AG09309 (cell line): ENCODE measurements at regions not wholly inside any gene's neighbourhood (a gene's known extent, or its start where the extent isn't known, plus 50 kb on each side); places are given as distances from the start of the nearest gene placed in this dataset.

Experiments used
- DNase-seq: peaks from one replicate; pipeline ENCODE4 v3.0.0-alpha.2; 2010; ENCODE audit warnings: low read depth
- H3K4me3 ChIP-seq: 2 replicates; pipeline ENCODE4 v1.5.1; 2011; ENCODE audit warnings: mild to moderate bottlenecking, low read depth, low read length, moderate library complexity; ENCODE audit not compliant: control insufficient read depth
- CTCF ChIP-seq: IDR thresholded peaks from 2 replicates; pipeline ENCODE4 v1.5.1; 2011; ENCODE audit warnings: mild to moderate bottlenecking, low read depth, low read length, inconsistent platforms; ENCODE audit not compliant: insufficient read depth, control insufficient read depth; ENCODE audit errors: missing control alignments

DNA sequence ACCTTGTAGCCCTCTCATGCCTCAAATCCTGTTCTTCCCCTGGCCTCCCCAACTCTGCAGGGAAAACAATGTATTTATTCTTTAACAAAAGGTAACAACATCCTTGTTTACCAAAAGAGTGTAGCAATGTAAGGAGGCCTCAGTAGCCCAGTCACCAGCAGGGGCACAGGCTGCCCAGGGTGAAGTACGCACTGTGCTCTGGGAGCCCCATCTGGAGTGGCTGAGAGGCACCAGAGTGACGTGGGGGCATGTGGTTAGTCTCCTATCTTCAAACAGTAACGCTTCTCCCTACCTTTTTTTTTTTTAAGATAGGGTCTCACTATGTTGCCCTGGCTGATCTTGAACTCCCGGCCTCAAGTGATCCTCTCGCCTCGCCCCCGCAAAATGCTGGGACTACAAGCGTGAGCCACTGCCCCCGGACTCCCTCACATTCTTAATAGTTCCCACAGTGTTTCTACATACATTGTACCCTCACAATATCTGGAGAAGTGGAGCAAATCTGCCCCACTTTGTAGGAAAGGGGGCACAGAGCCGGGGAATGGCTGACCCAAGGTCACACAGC, 51.3 kb upstream of the ECE1 start:
- DNase-seq, result no peak
- no peak for TF ChIP-seq CTCF
- H3K4me3 ChIP-seq, result no peak overlapping the region

DNA sequence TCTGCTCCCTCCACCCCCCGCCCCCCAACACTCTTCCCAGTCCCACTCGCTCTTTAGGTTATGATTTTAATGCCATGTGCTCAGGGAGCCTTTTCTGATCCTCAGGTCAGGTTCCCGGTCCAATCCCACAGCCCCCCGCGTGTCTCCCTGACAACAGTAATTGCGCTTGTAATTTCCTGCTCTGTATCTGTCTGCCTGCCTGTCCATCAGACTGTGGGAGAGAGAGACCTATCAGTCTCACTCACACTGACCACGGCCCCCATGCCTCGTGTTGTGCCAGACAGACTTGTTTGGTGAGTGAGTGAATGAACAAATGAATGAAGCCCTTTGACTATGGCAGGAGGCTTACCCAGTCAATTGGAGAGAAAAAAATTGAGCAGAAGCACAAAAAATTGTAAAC, 50.8 kb upstream of the ECE1 start:
- no peak for TF ChIP-seq CTCF
- DNase-seq, result no peak
- no peak overlapping the region for H3K4me3 ChIP-seq

- H3K4me3 ChIP-seq, result no peak overlapping the region
- no peak for TF ChIP-seq CTCF
- DNase-seq, result no peak
Observed at GRCh38 chr1:21340230-21340945, 50.1 kb upstream of the ECE1 start.
